ENCODE measurements at regions not wholly inside any gene's neighbourhood (a gene's known extent, or its start where the extent isn't known, plus 50 kb on each side); places are given as distances from the start of the nearest gene placed in this dataset.

GRCh38 chr2:129733579-129733978, 245.9 kb upstream of the RAB6C start:
- H3K27ac ChIP-seq = no peak overlapping the region
- no peak for TF ChIP-seq CTCF (conservative IDR thresholded peaks at IDR 0.05)

GRCh38 chr2:129734343-129735034, 245.0 kb upstream of the RAB6C start:
- H3K27ac ChIP-seq = no peak overlapping the region
- no peak for TF ChIP-seq CTCF (conservative IDR thresholded peaks at IDR 0.05)

- no peak overlapping the region for H3K27ac ChIP-seq
- TF ChIP-seq CTCF (conservative IDR thresholded peaks at IDR 0.05) = no peak
Observed at GRCh38 chr2:129735576-129735975, 243.9 kb upstream of the RAB6C start.

GRCh38 chr2:129737660-129738527, 241.6 kb upstream of the RAB6C start:
- no peak for TF ChIP-seq CTCF (conservative IDR thresholded peaks at IDR 0.05)
- no peak overlapping the region for H3K27ac ChIP-seq

- TF ChIP-seq CTCF (conservative IDR thresholded peaks at IDR 0.05) = no peak
- no peak overlapping the region for H3K27ac ChIP-seq
Observed at GRCh38 chr2:129738799-129739198, 240.7 kb upstream of the RAB6C start.

- no peak for TF ChIP-seq CTCF (conservative IDR thresholded peaks at IDR 0.05)
- no peak overlapping the region for H3K27ac ChIP-seq
Observed at GRCh38 chr2:129740504-129740903, 239.0 kb upstream of the RAB6C start.

GRCh38 chr2:129741165-129741564, 238.3 kb upstream of the RAB6C start:
- H3K27ac ChIP-seq = no peak overlapping the region
- TF ChIP-seq CTCF (conservative IDR thresholded peaks at IDR 0.05) = no peak

Measured in VCaP (cell line).